Activated B cell treated with CpG ODN at 0.5 μM for 24 hours (primary cell): ENCODE measurements at regions not wholly inside any gene's neighbourhood (a gene's known extent, or its start where the extent isn't known, plus 50 kb on each side); places are given as distances from the start of the nearest gene placed in this dataset.

ENCODE experiments used
- ATAC-seq: fragments of 200-7000 bp; cut with Tn5 transposase; one replicate; pipeline ENCODE4 v1.10.0; 2021; ENCODE audit warnings: low read depth, mild to moderate bottlenecking, moderate library complexity
- CTCF ChIA-PET: fragments of 350-600 bp; sonication (Branson Sonifier 250); formaldehyde crosslinking; loops from one replicate; lab custom pipeline; 2021; ENCODE audit warnings: antibody characterized with exemption; lab: Charles Lee
- POLR2A ChIA-PET: fragments of 350-600 bp; sonication (Branson Sonifier 250); formaldehyde crosslinking; loops from one replicate; lab custom pipeline; 2021; ENCODE audit warnings: antibody characterized with exemption; lab: Charles Lee
- DNase-seq: peaks from one replicate; pipeline ENCODE4 v3.0.0; 2022
- H3K27ac Mint-ChIP-seq: one replicate; pipeline ENCODE4 v1.8.0; 2020; ENCODE audit warnings: mixed read lengths
- H3K27me3 Mint-ChIP-seq: one replicate; pipeline ENCODE4 v1.8.0; 2021; ENCODE audit warnings: mixed read lengths
- H3K36me3 Mint-ChIP-seq: one replicate; pipeline ENCODE4 v1.8.0; 2021; ENCODE audit warnings: low read depth, mixed read lengths
- H3K4me1 Mint-ChIP-seq: one replicate; pipeline ENCODE4 v1.8.0; 2021; ENCODE audit warnings: mixed read lengths
- H3K4me3 Mint-ChIP-seq: one replicate; pipeline ENCODE4 v1.8.0; 2020; ENCODE audit warnings: mild to moderate bottlenecking, mixed read lengths
- H3K9me3 Mint-ChIP-seq: one replicate; pipeline ENCODE4 v1.8.0; 2020; ENCODE audit warnings: mixed read lengths
- CTCF ChIP-seq: fragments of 200-600 bp; IDR thresholded peaks from one replicate; pipeline ENCODE4 v1.8.0; 2022; ENCODE audit warnings: antibody characterized with exemption, mild to moderate bottlenecking
- intact Hi-C: fragments of 100-400 bp; cut with micrococcal nuclease; formaldehyde crosslinking; loops from one replicate; pipeline ENCODE4 v1.15.1; 2024

- CTCF ChIA-PET: no interaction called here
- no peak for ATAC-seq
- no peak overlapping the region for H3K4me3 Mint-ChIP-seq
- intact Hi-C loops: no loop called here
- no peak for TF ChIP-seq CTCF
- H3K4me1 Mint-ChIP-seq: no peaks in the 10 kb centered on the region
- H3K27ac Mint-ChIP-seq: no peak overlapping the region
- H3K36me3 Mint-ChIP-seq: no peaks in the 10 kb centered on the region
- H3K9me3 Mint-ChIP-seq: no peaks in the 10 kb centered on the region
- DNase-seq: no peak
- POLR2A ChIA-PET: no interaction called here
- peaks cover 15% of the 10 kb centered on the region for H3K27me3 Mint-ChIP-seq
Observed at GRCh38 chr12:110971936-110972335, 51.6 kb upstream of the MYL2 start.

GRCh38 chr12:110971189-110971920 is 51.0 kb upstream of the MYL2 start:
- CTCF ChIA-PET: no interaction called here
- Mint-ChIP-seq H3K27me3 (peaks cover 15% of the 10 kb centered on the region), H3K4me3 (no peak overlapping the region), H3K27ac (no peak overlapping the region), H3K36me3 (no peaks in the 10 kb centered on the region), H3K9me3 (no peaks in the 10 kb centered on the region), H3K4me1 (no peaks in the 10 kb centered on the region)
- POLR2A ChIA-PET: no interaction called here
- DNase-seq: no peak
- no peak for ATAC-seq
- intact Hi-C loops: no loop called here
- TF ChIP-seq CTCF: no peak
